OCI-LY3 (cell line): ENCODE measurements at regions not wholly inside any gene's neighbourhood (a gene's known extent, or its start where the extent isn't known, plus 50 kb on each side); places are given as distances from the start of the nearest gene placed in this dataset.

ENCODE experiments used
- EZH2phosphoT487 ChIP-seq: fragments of 200-600 bp; shearing (Covaris generic); IDR thresholded peaks from 2 replicates; pipeline ENCODE4 v1.6.1; 2018; ENCODE audit warnings: antibody characterized with exemption, mixed run types, low read depth
- TF ChIP-seq, protein P1 (sequence below): fragments of 200-600, 300-600 bp; sonication (generic); IDR thresholded peaks from 2 replicates; pipeline ENCODE4 v1.5.1; 2014; ENCODE audit warnings: antibody characterized with exemption, low read length, low read depth

DNA sequence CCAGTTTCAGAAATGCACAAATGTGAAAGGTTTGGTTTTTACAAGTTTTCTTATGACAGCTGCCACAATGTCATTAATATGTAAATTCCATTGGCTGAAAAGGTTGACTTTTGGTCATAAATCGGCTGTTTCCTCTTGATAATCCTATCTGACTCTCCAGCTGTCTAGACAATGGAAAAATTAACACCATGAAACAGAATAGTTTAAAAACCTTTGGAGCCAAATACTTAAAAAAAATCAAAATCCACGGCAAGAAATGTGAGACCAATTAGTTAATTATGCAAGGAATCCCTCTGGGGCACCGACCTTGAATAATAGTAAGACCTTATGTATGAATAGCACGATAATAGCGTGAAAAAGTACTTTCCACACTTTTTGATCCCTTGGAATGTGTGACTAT is 138.0 kb downstream of the ZNF664 start:
- TF ChIP-seq, protein P1, sequence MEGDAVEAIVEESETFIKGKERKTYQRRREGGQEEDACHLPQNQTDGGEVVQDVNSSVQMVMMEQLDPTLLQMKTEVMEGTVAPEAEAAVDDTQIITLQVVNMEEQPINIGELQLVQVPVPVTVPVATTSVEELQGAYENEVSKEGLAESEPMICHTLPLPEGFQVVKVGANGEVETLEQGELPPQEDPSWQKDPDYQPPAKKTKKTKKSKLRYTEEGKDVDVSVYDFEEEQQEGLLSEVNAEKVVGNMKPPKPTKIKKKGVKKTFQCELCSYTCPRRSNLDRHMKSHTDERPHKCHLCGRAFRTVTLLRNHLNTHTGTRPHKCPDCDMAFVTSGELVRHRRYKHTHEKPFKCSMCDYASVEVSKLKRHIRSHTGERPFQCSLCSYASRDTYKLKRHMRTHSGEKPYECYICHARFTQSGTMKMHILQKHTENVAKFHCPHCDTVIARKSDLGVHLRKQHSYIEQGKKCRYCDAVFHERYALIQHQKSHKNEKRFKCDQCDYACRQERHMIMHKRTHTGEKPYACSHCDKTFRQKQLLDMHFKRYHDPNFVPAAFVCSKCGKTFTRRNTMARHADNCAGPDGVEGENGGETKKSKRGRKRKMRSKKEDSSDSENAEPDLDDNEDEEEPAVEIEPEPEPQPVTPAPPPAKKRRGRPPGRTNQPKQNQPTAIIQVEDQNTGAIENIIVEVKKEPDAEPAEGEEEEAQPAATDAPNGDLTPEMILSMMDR, result no peak
- TF ChIP-seq EZH2phosphoT487, result no peak
